ENCODE measurements at regions not wholly inside any gene's neighbourhood (a gene's known extent, or its start where the extent isn't known, plus 50 kb on each side); places are given as distances from the start of the nearest gene placed in this dataset.
"Not testable (repeated sequence)": the region's sequence is repeated elsewhere in the genome, so short reads cannot be mapped to it uniquely, and the experiment has no call there.

DNA sequence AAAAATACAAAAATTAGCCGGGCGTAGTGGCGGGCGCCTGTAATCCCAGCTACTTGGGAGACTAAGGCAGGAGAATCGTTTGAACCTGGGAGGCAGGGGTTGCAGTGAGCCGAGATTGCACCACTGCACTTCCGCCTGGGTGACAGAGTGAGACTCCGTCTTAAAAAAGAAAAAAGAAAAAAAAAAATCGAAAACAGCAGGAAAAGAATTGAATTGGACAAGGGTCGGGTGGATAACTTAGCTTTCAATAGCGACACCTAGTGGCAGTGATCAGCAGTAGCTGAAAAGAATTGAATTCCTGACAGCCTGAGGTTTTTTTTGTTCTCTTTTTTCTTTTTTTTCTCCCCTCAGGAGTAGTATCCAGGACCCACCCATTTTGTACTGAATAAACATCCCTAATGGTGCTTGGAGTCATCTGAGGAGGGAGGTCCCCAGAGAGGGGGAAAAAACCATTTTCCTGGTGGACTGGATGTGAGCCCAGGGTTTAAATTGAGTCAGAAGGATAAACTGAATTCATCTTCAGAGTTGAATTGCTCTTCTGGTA is 55.1 kb downstream of the CYCS start:
- peak; percentile 84 for DNase-seq
- in situ Hi-C loops (cut with MboI; ENCODE audit: low pct_unique_long_range_greater_than_20kb, low sequenced_read_pairs), result no loop called here

DNA sequence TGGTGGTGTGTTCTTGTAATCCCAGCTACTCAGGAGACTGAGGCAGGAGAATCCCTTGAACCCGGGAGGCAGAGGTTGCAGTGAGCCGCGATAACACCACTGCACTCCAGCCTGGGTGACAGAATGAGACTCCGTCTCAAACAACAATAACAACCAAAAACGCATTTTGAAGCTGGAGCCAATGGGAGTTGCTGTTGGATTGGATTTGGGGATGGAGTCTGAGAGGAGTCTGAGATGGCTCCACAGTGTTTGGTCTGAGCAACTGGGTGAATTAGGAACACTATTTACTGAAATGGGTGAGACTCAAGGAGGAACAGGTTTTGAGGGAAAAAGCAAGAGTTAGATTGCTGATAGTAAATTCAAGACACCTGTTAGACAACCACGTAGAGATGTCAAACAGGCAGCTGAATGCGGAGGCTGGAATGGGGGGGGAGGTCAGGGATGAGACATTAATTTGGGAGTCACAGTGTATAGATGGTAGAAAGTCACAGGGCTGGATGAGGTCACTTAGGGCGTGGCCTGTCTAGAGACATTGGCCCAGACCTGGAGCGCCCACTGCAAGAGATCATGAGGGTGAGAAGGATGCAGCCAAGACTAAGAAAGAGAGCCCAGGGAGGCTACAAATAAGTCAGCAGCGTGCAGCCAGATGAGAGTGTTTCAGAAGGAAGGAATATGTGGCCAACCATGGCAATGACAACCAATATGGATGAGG is 56.4 kb downstream of the CYCS start:
- in situ Hi-C loops (cut with MboI; ENCODE audit: low pct_unique_long_range_greater_than_20kb, low sequenced_read_pairs), result no loop called here
- no peak for DNase-seq

DNA sequence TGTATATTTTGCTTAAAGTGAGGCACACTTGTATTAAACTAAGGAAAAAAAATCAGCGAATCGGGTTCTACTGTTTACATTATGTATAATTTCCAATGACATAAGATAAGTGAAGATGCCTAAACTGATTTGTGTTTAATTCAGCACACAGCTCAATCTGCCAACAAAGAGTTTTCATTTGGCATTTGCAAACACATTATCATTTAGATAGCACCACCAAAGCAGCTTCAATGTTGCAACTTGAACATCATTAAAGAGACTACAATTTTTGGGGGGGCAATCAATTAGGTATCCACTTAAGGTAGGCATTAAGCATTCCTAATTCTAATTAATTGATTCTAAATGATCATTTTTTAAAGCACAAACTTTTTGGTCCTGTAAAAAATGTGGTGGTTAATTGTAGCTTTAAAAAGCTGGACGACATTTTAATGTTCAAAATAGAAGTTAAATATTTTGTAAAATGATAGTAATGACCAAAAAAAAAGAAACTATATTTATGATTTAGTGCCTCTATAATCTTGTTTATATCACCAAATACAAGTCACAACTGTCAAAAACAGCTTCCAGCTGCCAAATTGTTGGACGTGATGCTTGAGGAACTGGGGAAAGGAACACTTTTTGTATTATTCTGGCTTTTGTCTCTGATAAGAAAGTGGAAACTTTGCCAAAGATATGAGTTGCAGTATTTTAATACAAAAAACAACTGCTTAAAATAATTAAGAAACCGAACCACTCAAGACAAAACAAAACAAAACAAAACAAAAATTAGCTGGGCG is 57.1 kb downstream of the CYCS start:
- in situ Hi-C loops (cut with MboI; ENCODE audit: low pct_unique_long_range_greater_than_20kb, low sequenced_read_pairs), result no loop called here
- no peak for DNase-seq

DNA sequence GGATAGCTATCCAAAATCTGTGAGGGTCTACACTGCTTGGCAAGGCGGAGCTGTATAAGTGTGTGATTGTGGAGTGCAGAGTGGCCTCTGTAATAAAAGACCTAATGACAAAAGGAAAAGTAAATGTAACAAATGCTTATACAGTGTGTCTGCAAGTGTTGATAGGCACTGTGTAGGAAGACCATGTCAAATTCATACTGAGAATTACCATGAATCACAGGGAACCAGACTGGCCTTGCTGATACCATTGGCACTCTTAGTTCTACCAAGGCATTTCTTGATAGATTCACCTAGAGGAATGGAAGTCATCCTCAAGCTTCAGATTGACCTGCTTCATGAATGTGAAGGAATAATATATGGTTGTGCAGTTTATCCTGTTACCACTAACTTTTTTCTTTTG is 58.8 kb downstream of the CYCS start:
- in situ Hi-C loops (cut with MboI; ENCODE audit: low pct_unique_long_range_greater_than_20kb, low sequenced_read_pairs), result no loop called here
- no peak for DNase-seq

DNA sequence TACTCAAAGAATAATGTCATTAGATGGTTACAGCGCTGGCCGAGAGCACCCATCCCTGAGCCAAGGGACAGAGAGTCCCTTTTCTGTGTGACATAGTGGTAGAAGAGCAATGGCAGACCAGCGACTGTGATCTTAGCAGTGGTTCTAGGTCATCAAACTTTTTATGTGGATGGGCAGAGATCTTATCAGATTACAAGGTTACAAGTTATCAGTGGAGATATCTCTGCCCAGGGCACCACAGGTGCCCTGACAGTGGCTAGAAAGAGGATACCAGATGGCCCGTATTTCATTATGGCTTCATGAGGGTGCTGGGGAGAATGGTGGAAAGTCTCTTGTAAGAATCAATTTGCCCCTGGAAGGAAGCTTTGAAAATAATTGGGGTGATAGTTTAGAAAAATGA is 62.7 kb downstream of the CYCS start:
- in situ Hi-C loops (cut with MboI; ENCODE audit: low pct_unique_long_range_greater_than_20kb, low sequenced_read_pairs), result no loop called here
- DNase-seq, result no peak

DNA sequence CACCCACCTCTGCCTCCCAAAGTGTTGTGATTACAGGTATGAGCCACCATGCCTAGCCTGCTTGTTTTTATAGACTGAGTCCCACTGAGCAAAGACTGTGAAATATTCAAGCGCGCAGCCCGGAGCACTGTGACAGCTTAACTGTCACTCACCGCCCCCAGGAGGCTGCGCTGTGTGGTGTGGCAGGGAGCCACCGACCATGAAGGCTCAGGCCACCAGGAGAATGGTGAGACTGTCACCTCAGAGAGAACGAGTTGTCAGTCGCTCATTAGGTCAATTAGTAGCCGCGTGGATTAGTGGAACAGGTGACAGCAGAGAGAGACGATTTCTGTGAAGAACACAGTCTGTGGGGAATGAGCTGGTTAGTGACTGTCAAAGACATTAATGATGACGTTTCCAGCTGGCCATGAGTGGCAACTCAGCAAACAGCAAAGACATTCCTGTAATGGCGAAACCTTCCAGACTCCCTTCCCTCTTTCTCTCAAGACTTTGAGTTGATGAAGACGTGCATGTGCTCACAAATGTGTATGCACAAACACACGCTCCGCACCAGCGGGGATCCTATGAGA is 64.5 kb downstream of the CYCS start:
- in situ Hi-C loops (cut with MboI; ENCODE audit: low pct_unique_long_range_greater_than_20kb, low sequenced_read_pairs), result no loop called here
- no peak for DNase-seq

DNA sequence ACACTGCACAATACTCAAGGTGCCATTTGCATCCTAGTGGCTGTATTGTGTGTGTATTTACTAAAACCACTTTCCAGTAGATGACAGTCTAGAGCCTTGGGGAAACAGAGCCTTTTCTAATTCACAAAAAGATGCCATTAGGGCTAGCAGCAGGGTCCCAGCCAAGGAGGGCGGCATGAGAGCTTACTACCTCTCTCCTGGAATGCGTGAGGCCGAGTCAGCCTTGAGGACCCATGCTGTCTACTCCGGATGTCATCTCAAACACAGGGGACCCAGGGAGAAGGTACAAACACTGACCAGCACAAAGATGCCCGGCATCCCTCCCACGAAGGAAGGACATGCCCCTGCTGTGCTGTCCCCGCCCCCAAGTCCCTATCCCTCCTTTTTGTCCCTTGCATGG is 65.5 kb downstream of the CYCS start:
- in situ Hi-C loops (cut with MboI; ENCODE audit: low pct_unique_long_range_greater_than_20kb, low sequenced_read_pairs), result no loop called here
- DNase-seq, result no peak

DNA sequence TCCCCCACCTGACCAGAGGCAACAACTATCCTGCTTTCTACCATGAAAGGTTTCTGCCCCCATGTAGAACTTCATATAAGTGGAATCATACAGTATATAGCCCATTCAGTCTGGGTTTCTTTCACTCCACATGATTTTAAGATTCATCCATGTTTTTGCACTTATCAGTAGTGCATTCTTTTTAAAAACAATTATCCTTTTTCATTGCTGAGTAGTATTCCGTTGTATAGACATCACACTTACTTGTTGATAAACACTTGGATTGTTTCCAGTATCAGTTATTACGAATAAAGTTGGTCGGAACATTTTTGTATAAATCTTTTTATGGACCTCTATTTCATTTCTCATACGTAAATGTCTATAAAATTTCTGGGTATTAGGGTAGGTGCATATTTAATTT is 68.7 kb downstream of the CYCS start:
- DNase-seq, result no peak
- in situ Hi-C loops (cut with MboI; ENCODE audit: low pct_unique_long_range_greater_than_20kb, low sequenced_read_pairs), result no loop called here

DNA sequence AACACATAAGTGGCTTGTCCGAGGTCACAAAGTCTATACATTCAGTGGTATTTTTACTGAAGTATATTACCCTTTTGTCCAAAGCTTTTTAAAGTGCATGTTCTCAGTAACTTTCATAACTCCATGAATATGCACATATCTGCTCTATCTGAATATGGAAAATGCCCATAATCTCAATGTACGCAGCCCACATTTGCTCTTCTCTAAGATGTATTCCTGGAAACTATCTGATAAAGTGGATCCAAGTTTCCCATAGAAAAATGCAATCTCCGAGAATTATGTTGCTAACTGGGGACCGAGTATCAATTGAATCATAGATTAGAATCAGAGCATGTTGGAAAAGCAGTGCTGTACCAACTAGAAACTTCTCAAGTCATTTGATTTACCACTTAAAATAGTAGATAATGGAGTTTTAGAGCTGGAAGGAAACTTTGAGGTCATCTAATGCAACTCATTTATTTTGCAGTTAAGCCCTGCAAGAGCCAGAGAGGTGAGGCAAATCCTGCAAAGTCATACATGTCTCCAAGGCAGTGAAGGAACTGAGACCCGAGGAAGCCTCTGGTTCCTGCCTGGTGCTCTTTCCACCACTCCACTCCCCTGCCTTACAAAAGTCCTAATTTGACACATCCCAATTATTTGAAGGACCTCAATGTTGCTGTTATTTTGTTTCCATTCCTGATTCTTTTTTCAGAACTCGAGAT is 69.4 kb downstream of the CYCS start:
- in situ Hi-C loops (cut with MboI; ENCODE audit: low pct_unique_long_range_greater_than_20kb, low sequenced_read_pairs), result no loop called here
- DNase-seq, result no peak

DNA sequence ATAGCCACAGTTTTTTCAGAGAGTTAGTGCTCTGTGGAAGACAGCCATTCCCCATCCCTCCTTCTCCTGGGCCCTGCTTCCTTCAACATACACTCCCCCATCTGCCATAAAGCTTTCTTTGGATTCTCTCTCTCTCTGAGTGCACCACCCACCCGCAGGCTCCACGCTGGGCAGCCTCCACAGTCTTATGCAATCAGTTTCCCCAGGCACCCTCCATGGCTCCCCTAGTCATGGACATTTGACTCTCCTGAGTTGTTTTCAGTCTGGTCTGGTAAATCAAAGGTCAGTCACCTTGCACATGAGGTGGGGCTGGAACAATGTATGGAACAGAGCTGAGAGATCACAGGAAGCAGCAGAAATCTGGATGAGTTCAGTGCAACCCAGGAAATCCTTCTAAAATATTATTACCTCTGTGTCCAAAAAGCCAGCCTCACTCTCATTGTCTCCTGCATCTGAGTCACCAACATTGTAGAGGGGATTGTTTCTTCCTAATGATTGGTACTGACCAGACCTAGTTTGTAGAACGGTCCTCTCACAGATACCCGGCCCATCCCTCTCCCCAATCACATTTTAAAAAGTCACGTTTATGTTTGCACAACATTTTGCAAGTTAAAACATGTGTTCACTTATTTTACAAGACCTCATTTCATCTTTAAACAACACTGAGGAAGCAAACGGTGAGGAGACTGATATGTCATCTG is 70.1 kb downstream of the CYCS start:
- no peak for DNase-seq
- in situ Hi-C loops (cut with MboI; ENCODE audit: low pct_unique_long_range_greater_than_20kb, low sequenced_read_pairs), result no loop called here

DNA sequence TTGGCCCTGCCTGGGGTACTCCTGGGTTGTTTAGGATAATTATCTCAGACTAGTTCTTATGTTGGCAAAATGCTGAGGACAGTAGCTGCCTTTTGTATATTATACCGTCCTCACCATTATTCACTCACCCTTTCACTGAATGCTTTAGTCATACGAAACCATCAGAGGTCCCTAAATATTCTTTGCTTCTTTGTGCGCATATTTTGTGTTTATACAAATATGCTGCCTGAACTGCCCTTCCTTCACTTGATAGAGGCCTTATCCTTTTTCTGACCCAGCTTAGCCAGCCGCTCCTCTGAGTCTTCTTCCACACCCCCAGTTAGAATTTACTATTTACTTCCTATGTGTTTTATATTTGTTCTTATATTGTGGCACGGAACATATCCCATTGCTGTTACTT is 70.2 kb upstream of the OSBPL3 start:
- in situ Hi-C loops (cut with MboI; ENCODE audit: low pct_unique_long_range_greater_than_20kb, low sequenced_read_pairs), result no loop called here
- no peak for DNase-seq

DNA sequence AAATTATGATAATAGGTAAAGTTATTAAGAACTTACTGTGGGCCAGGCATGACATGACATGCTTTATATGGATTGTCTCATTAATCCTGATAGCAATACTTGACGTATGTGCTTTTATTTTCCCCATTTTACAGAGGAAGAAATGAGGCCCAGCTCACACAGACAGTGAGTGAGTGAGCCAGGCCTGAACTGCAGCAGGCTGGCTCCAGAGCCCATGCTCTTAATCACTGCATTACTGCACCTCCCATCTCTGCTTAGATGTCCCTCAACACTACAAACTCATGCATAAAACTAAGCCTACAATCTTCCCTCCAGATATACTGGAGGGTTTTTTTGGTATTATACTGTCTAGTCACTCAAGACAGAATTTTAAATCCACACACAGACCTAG is 68.5 kb upstream of the OSBPL3 start:
- no peak for DNase-seq
- in situ Hi-C loops (cut with MboI; ENCODE audit: low pct_unique_long_range_greater_than_20kb, low sequenced_read_pairs), result no loop called here

DNA sequence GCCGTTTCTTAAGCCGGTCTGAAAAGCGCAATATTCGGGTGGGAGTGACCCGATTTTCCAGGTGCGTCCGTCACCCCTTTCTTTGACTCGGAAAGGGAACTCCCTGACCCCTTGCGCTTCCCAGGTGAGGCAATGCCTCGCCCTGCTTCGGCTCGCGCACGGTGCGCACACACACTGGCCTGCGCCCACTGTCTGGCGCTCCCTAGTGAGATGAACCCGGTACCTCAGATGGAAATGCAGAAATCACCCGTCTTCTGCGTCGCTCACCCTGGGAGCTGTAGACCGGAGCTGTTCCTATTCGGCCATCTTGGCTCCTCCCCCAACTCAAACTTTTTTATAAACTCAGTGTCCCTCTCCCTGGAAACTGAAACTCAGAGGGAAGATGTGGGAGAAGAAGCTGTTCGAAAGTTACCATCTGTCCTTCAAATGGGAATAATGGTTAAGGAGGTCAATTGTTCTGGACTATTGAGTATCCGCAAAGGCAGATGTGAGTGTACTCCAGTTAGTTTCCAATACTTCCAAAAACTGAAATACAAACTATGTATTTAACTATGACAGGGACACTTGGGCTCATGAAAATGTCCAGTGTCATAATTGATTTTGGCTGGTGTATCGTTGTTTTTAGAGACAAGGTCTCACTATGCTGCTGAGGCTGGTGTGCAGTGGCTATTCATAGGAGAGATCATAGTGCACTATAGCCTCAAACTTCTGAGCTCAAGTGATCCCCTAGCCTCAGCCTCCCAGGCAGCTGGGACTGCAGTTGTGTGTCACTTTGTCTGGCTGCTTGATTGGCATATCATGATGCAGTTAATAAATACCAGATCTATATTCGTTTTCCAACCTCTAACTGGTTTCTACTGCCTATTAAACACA is 67.8 kb upstream of the OSBPL3 start:
- in situ Hi-C loops (cut with MboI; ENCODE audit: low pct_unique_long_range_greater_than_20kb, low sequenced_read_pairs); DNase-seq: not testable (repeated sequence)

DNA sequence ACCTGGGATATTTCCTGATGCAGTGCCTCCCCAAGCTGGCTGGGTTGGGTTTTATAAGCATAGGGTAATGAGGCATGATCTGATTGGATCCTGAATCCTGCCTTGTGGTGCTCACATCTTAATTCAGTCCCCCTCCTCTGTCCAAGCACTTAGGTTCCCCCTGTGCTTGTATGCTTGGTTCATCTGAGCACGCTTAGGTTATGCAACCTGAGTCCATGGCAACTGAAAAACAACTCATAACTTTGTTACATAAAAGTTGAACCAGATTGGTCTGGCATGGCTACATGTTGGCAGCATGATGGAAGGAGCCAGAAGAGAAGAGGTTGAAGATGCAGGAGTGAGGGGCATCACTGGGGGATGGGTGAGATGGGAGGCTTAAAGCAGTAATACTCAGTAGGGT is 57.3 kb upstream of the OSBPL3 start:
- no peak for DNase-seq
- in situ Hi-C loops (cut with MboI; ENCODE audit: low pct_unique_long_range_greater_than_20kb, low sequenced_read_pairs), result no loop called here

DNA sequence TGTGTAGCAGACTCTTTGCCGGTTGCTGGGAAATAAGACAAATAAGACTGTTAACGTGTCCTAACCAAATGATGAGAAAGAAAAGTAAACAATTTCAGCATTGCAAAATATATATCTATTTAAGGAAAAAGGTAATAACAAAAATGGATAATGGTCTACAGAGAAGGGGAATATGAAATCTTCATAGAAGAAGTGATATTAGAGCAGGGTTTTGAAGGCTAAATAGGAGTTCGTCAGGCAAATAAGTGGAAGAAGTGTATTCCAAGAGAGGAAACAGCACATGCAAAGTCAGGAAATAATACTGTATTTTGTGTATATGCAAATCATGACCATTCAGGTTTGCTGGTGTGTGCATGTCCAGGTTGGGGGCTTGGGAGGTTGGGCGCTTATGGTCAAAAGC is 55.3 kb upstream of the OSBPL3 start:
- in situ Hi-C loops (cut with MboI; ENCODE audit: low pct_unique_long_range_greater_than_20kb, low sequenced_read_pairs), result no loop called here
- no peak for DNase-seq

DNA sequence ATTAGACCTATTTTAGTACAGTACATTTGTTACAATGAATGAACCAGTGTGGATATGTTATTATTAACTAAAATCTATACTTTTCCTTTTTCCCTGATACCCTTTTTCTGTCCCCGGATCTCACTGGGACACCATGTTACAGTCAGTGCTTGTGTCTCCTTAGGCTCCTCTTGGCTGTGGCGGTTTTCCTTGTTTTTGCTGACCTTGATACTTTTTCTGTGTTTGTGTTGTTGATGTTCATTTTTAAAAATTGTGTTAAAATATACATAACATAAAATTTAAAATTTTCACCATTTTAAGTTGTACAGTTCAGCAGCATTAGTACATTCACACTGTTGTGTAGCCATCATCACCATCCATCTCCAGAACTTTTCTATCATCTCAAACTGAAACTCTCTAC is 54.2 kb upstream of the OSBPL3 start:
- DNase-seq, result no peak
- in situ Hi-C loops (cut with MboI; ENCODE audit: low pct_unique_long_range_greater_than_20kb, low sequenced_read_pairs), result no loop called here

DNA sequence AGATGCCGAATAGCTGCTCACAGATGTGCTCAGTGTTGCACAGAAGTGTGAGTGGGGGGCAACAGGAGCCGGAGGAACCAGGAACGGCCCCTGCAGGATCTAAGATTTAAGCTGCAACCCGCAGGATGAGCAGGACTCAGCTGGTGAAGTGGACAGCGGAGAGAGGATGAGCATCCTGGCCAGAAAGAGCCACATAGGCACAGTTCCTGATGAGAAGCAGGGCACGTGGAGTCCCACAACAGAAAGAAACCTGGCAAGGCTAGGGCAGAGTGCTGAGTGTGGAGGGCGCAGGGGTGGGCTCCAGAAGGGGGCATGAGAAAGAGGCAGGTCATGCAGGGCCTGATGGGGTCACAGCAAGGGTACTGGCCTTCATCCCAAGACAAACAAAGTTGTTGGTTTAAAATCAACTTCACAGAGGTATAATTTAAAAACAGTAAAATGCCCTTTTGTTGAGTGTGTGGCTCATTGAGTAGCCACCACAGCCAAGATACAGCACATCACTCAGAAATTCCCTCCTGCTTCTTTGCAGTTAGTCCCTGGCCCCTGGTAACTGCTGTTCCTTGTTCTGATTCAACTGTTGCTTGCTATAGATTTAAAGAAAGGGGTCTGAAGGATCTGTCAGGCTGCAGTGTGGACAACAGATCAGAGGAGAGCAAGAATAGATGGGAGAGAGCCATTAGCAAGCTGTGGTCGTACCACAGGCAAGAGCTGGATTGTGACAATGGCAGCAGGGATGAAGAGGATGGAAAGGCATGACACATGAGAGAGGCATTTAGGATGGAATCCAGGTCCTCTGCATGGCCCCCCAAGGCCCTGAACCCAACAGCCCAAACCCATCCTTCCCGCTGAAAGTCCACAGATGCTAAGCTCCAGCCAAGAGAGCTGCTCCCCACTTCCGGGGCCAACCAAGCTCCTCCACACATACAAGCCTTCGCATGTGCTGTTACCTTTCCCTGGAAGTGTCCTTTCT is 53.1 kb upstream of the OSBPL3 start:
- in situ Hi-C loops (cut with MboI; ENCODE audit: low pct_unique_long_range_greater_than_20kb, low sequenced_read_pairs), result no loop called here
- DNase-seq, result no peak

All from KBM-7 (cell line).